Activated CD8-positive, alpha-beta T cell treated with anti-CD3 and anti-CD28 coated beads for 36 hours (primary cell): ENCODE measurements at regions not wholly inside any gene's neighbourhood (a gene's known extent, or its start where the extent isn't known, plus 50 kb on each side); places are given as distances from the start of the nearest gene placed in this dataset.

Experiments
- ATAC-seq: fragments of 200-7000 bp; cut with Tn5 transposase; one replicate; pipeline ENCODE4 v1.10.0; 2021; ENCODE audit warnings: mild to moderate bottlenecking, moderate library complexity
- CTCF ChIA-PET: fragments of 350-600 bp; sonication (Branson Sonifier 250); formaldehyde crosslinking; loops from one replicate; lab custom pipeline; 2021; ENCODE audit warnings: antibody characterized with exemption; lab: Charles Lee
- POLR2A ChIA-PET: fragments of 350-600 bp; sonication (Branson Sonifier 250); formaldehyde crosslinking; loops from one replicate; lab custom pipeline; 2021; ENCODE audit warnings: antibody characterized with exemption; lab: Charles Lee
- DNase-seq: peaks from one replicate; pipeline ENCODE4 v3.0.0-alpha.2; 2020
- H3K27ac Mint-ChIP-seq: one replicate; pipeline ENCODE4 v1.8.0; 2021; ENCODE audit warnings: mild to moderate bottlenecking, mixed read lengths
- H3K27me3 Mint-ChIP-seq: one replicate; pipeline ENCODE4 v1.8.0; 2021; ENCODE audit warnings: mixed read lengths
- H3K36me3 Mint-ChIP-seq: one replicate; pipeline ENCODE4 v1.8.0; 2021; ENCODE audit warnings: low read depth, mixed read lengths
- H3K4me1 Mint-ChIP-seq: one replicate; pipeline ENCODE4 v1.8.0; 2021; ENCODE audit warnings: low read depth, mixed read lengths
- H3K4me3 Mint-ChIP-seq: one replicate; pipeline ENCODE4 v1.8.0; 2021; ENCODE audit warnings: mild to moderate bottlenecking, moderate library complexity, mixed read lengths
- H3K9me3 Mint-ChIP-seq: one replicate; pipeline ENCODE4 v1.8.0; 2021; ENCODE audit warnings: mixed read lengths
- intact Hi-C: fragments of 100-400 bp; cut with micrococcal nuclease; formaldehyde crosslinking; loops from one replicate; pipeline ENCODE4 v1.10.0; 2022
- TF ChIP-seq, protein P1 (sequence below): fragments of 200-600 bp; IDR thresholded peaks from one replicate; pipeline ENCODE4 v1.8.0; 2022; ENCODE audit warnings: antibody characterized with exemption, mild to moderate bottlenecking

DNA sequence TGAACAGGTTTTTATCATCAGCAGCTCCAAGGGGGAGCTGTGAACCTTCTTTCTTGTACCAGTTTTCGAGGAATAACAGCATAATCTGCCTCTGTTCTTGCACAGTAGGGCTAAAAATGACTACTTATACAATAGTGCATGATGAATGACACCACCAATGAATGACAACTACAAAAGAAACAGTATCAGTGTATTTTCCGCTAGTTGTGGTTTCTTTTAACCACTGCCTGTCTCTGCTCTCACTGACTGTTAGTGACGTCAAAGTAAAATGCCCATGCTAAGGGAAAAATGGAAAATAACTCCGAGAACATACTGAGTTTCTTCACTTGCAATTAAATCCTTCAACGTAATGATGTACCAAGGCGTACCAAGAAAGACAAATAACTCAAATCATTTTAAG is 294.9 kb downstream of the MAP2K6 start:
- no peak for DNase-seq
- no peaks in the 10 kb centered on the region for H3K36me3 Mint-ChIP-seq
- H3K9me3 Mint-ChIP-seq, result no peaks in the 10 kb centered on the region
- H3K4me3 Mint-ChIP-seq, result no peak overlapping the region
- TF ChIP-seq, protein P1, sequence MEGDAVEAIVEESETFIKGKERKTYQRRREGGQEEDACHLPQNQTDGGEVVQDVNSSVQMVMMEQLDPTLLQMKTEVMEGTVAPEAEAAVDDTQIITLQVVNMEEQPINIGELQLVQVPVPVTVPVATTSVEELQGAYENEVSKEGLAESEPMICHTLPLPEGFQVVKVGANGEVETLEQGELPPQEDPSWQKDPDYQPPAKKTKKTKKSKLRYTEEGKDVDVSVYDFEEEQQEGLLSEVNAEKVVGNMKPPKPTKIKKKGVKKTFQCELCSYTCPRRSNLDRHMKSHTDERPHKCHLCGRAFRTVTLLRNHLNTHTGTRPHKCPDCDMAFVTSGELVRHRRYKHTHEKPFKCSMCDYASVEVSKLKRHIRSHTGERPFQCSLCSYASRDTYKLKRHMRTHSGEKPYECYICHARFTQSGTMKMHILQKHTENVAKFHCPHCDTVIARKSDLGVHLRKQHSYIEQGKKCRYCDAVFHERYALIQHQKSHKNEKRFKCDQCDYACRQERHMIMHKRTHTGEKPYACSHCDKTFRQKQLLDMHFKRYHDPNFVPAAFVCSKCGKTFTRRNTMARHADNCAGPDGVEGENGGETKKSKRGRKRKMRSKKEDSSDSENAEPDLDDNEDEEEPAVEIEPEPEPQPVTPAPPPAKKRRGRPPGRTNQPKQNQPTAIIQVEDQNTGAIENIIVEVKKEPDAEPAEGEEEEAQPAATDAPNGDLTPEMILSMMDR, result no peak
- intact Hi-C loops, result no loop called here
- CTCF ChIA-PET, result no interaction called here
- no peak overlapping the region for H3K27ac Mint-ChIP-seq
- ATAC-seq, result peak; percentile 61
- peaks cover 4% of the 10 kb centered on the region for H3K4me1 Mint-ChIP-seq
- H3K27me3 Mint-ChIP-seq, result peaks cover 3% of the 10 kb centered on the region
- POLR2A ChIA-PET, result no interaction called here

DNA sequence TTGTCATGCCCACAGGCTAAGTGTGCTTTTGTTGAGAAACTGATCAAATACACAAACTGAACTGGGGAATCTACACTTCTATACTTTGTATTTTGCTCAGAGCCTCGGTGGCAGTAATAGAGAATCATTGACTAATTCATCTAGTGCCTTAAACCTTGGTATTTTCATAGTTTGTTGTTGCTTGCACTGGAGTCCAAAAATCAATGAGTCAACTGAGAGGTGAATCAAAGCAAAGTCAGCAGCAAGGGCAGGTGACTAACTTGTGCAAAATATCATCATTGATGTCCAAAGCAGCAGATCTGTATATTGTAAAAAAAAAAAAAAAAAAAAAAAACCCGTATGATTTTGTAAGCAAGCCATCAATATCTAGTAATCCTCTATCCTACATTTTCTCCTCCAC is 296.4 kb downstream of the MAP2K6 start:
- H3K36me3 Mint-ChIP-seq, result peaks cover 2% of the 10 kb centered on the region
- H3K27ac Mint-ChIP-seq, result no peak overlapping the region
- ATAC-seq (no peak), DNase-seq (no peak)
- peaks cover 3% of the 10 kb centered on the region for H3K9me3 Mint-ChIP-seq
- intact Hi-C loops, result no loop called here
- POLR2A ChIA-PET, result no interaction called here
- peaks cover 3% of the 10 kb centered on the region for H3K27me3 Mint-ChIP-seq
- TF ChIP-seq, protein P1, result no peak
- peaks cover 8% of the 10 kb centered on the region for H3K4me1 Mint-ChIP-seq
- CTCF ChIA-PET, result no interaction called here
- H3K4me3 Mint-ChIP-seq, result no peak overlapping the region

DNA sequence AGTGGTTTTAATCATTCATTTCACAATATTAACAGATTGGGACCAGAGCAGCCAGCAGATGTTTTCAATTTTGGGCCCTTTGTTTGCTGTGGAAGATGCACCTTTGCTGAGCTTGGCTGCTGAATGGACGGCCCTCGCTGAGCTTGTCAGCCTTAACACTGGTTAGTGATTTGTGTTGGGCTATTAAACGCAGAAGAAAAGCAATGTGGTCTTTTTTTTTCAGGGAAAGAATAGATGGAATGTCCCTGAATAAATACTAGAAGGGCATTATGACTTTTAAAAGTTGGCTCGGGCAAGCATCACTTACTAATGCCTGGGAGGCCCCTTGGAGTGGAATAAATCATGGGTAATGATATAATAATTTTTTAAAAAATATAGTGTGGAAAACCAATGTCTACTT is 297.0 kb downstream of the MAP2K6 start:
- DNase-seq (no peak), ATAC-seq (no peak)
- peaks cover 3% of the 10 kb centered on the region for H3K9me3 Mint-ChIP-seq
- no peak overlapping the region for H3K27ac Mint-ChIP-seq
- peaks cover 2% of the 10 kb centered on the region for H3K36me3 Mint-ChIP-seq
- intact Hi-C loops, result no loop called here
- ChIA-PET CTCF (interaction anchor here (1.1 kb wide), 1 partner anchor 143 kb away, joined by 3 read pairs; no protein-coding TSS in a partner anchor), POLR2A (no interaction called here)
- no peak overlapping the region for H3K4me3 Mint-ChIP-seq
- TF ChIP-seq, protein P1, result no peak
- peaks cover 10% of the 10 kb centered on the region for H3K4me1 Mint-ChIP-seq
- peaks cover 3% of the 10 kb centered on the region for H3K27me3 Mint-ChIP-seq

DNA sequence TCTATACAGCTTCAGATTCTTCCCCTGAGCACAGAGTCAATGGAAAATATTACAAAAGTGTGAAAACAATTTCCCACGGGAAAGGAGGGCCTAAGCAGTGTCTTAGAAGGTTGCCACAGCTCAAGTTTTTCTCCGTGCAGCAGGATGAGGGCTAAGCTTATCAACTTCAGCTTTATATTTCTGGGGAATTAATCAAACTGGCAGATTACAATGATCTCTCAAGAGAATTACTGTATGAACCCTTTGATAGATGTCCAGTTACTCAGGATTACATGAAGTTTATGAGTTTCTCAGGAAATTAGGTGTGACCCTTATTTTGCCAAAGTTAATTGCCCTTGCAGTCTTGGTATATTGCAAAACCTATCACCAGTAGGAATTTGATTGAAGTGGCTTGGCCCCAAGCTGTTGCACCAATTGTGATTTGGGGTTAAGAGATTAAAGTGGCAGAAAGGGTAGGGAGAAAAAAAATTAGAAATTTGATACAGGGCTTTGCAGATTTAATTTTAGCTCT is 298.4 kb downstream of the MAP2K6 start:
- Mint-ChIP-seq H3K4me1 (peaks cover 10% of the 10 kb centered on the region), H3K9me3 (peaks cover 3% of the 10 kb centered on the region), H3K27ac (no peak overlapping the region), H3K4me3 (no peak overlapping the region), H3K36me3 (peaks cover 2% of the 10 kb centered on the region), H3K27me3 (no peaks in the 10 kb centered on the region)
- DNase-seq, result no peak
- CTCF ChIA-PET, result interaction anchor here (1.1 kb wide), 1 partner anchor 144 kb away, joined by 3 read pairs; no protein-coding TSS in a partner anchor
- ATAC-seq, result no peak
- TF ChIP-seq, protein P1, result no peak
- POLR2A ChIA-PET, result no interaction called here
- intact Hi-C loops, result no loop called here

DNA sequence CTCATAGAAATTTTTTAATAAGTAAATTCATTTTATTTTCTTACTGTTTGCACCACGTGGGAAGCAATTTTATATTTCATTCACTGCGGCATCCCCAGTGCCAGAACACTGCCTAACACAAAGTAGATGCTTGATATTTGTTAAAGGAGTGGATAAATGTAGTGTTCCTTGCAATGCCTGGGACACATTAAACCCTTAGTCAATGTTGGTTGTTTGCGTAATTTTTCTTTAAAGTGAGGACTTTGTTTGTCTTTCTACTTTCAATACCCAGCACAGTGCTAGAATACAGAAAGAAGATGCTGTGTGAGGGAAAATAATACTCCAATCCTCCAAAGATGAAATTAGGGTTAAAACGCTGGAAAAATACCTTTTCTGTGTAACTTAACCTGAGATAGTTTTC is 299.3 kb downstream of the MAP2K6 start:
- H3K4me3 Mint-ChIP-seq, result no peak overlapping the region
- CTCF ChIA-PET, result no interaction called here
- no peak for ATAC-seq
- peaks cover 2% of the 10 kb centered on the region for H3K36me3 Mint-ChIP-seq
- TF ChIP-seq, protein P1, result no peak
- H3K4me1 Mint-ChIP-seq, result peaks cover 10% of the 10 kb centered on the region
- intact Hi-C loops, result no loop called here
- no peak for DNase-seq
- peaks cover 3% of the 10 kb centered on the region for H3K9me3 Mint-ChIP-seq
- no peaks in the 10 kb centered on the region for H3K27me3 Mint-ChIP-seq
- no peak overlapping the region for H3K27ac Mint-ChIP-seq
- POLR2A ChIA-PET, result no interaction called here
